ENCODE measurements at regions not wholly inside any gene's neighbourhood (a gene's known extent, or its start where the extent isn't known, plus 50 kb on each side); places are given as distances from the start of the nearest gene placed in this dataset.

DNA sequence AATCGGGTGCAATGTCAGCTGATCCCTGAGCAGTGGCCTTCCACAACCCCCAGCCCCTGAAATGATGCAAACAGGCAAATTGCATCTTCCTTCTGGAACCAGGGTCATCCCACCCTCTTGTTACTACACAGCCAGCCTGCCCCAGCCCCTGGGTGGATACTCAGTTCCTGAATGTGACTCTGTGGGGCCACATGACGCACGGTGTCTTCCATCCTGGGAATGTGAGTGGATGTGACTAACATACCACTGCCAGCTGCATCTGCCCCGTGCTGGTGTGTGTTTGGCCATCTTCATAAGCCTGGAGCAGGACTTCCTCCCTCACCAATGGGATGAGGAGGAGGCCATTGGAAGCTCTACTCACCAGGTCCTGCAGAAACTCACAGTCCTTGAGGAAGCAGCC lies 257.9 kb upstream of the ADAMTS16 start:
- no peak for DNase-seq (ENCODE audit: extremely low read depth, low read depth)

- DNase-seq (ENCODE audit: extremely low read depth, low read depth) = no peak
These were observed 256.8 kb upstream of the ADAMTS16 start for GRCh38 chr5:4883360-4883759.

- no peak for DNase-seq (ENCODE audit: extremely low read depth, low read depth)
These were observed 246.9 kb upstream of the ADAMTS16 start for GRCh38 chr5:4893063-4893744.

- DNase-seq (ENCODE audit: extremely low read depth, low read depth) = no peak
These were observed 243.8 kb upstream of the ADAMTS16 start for GRCh38 chr5:4896328-4896727.

DNA sequence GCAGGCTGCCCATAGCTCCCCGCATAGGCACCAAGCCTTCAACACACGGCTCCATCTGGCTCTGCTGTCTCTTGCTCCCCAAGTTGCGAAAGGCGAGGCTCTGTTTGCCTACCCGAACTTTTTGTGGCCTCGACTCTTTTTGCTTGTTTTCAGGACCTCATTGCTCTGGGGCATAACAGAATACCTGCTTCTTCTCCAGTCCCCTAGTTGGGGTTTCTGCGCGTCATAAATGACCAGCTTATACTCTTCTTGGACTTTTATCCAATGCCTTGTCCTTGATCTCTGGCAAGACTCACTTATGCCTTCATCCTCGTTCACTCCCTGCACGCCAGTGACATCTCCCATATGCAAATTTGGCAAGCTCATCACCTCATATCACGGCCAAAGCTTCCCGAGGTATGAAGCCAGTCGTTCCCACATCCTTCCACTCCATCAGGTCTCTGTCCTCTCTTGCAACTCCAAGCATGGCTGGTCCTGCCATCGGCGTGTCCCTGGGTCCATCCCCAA lies 238.8 kb upstream of the ADAMTS16 start:
- no peak for DNase-seq (ENCODE audit: extremely low read depth, low read depth)

GRCh38 chr5:4901924-4902323 lies 238.2 kb upstream of the ADAMTS16 start:
- DNase-seq (ENCODE audit: extremely low read depth, low read depth) = no peak

DNA sequence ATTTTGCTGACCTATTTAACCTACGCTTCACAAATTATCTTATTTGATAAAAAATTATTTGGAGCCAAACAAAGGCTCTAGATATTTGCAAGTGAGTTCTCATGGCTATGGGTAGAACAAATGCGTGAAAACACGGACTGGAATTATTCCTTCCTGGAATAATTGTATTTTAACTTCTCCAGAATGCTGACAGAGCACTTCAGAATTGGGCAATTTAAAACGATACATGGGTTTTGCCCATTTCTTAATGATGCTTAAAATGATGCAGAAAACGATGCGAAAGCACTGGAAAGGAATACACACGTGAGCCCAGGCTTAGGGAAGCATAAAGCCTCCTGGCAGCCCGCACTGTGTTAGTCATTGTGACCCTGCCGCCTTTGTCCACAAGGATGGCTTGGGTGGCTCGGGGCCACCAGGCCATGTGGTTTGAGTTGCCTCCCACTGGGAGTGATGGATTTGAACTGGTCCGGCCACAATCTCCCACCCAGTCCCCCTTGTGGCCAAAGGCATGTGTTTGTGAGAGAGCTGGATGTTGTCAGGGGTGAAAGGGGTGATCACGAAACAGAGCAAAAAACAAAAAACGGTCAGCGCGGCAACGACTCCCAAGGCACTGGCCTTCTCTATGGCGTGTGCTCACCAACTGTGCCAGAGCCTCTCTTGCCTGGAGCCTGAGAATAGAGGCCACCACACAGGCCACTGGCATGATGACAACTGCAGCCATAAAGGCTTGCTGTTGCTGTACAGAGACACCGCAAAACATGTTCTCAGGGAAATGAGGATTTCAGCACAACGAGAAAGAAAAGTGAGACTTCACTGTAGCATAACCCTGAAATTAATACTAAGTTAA lies 234.2 kb upstream of the ADAMTS16 start:
- DNase-seq (ENCODE audit: extremely low read depth, low read depth) = no peak

GRCh38 chr5:4906786-4907185 lies 233.3 kb upstream of the ADAMTS16 start:
- no peak for DNase-seq (ENCODE audit: extremely low read depth, low read depth)

- DNase-seq (ENCODE audit: extremely low read depth, low read depth) = no peak
These were observed 232.6 kb upstream of the ADAMTS16 start for GRCh38 chr5:4907571-4907970.

DNA sequence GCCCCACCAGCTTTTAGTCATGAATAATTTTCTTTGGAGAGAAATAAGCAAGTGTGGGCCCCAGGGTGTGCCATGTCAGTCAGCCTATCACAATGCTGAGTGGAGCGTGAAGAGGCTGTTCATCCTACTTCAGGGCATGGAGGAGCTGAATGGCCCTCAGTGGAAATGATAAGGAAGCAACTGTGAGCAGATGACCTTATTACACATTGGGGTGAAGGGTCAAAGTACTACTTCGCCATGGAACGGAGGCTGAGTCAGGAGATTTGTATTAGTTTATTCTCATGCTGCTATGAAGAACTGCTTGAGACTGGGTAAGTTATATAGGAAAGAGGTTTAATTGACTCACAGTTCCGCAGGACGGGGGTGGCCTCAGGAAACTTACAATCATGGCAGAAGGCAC lies 231.0 kb upstream of the ADAMTS16 start:
- no peak for DNase-seq (ENCODE audit: extremely low read depth, low read depth)

DNA sequence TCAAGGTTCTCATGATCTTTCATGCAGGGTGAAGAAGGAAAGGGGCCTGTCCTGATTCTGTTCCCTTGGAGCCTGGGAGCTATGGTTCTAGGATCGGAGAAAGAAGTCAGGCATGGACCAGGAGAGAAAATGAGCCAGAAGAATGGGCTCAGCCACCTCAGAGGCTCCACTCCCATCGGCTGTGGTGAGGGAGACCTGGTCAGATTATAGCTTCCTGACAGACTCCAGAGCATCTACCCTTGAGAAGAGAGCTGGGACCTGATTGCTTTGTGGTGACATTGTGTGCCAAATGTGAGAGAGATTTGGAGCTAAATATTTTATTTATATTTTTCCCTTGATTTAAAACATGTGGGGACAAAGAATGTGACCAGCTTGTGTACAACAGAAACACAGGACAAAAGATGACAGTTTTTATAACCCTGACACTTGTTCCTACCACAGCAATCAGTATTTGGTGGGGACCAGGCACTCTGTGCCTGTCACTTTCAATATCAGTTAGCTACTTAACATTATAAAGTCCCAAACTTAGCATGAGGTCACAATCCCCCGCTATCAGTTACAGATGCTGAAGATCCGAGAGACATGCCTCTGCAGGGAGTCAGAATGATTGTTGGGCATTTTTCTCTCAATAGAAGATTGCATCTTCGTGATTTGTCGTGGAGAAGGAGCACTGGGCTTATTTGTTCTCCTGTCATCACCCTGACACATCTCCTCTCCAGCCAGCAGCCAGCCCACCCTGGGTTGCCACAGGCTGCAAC lies 228.3 kb upstream of the ADAMTS16 start:
- no peak for DNase-seq (ENCODE audit: extremely low read depth, low read depth)

GRCh38 chr5:4921929-4922328 lies 218.2 kb upstream of the ADAMTS16 start:
- no peak for DNase-seq (ENCODE audit: extremely low read depth, low read depth)

DNA sequence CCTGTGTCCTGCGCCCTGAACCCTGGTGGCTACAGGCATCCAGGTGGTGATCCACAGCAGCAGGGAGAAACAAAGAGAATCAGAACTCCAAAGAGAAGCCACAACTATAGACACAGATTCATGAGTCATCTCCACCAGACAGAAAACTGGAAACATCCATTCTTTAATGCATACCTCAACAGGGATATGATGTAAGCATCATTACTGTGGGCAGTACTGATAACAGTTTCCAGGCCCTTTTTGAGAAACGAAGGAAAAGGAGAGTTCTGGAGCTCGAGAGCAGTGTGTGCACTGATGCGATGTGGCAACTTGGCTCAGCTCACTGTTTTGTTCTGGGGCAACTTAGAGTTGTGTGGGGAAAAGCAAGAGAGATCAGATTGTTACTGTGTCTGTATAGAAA lies 215.6 kb upstream of the ADAMTS16 start:
- no peak for DNase-seq (ENCODE audit: extremely low read depth, low read depth)

DNA sequence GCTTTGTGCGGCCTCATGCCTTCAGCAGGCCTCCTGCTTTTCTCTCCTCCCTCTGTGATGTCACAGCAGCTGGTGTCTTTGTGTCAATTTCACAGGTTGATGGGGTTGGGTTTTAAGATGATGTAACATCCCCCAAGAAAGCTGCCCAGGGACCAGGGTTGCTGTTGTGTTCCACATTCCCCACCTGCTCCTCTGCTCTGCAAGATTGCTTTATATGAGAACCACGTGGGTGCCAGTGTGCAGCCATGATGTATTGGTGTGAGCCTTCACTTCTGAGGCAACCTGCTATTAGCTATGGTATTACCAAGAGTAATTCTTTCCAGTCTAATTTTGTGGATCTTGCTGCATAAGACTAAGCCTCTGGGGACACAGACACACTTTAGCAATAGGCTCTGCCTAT lies 213.0 kb upstream of the ADAMTS16 start:
- DNase-seq (ENCODE audit: extremely low read depth, low read depth) = no peak

DNA sequence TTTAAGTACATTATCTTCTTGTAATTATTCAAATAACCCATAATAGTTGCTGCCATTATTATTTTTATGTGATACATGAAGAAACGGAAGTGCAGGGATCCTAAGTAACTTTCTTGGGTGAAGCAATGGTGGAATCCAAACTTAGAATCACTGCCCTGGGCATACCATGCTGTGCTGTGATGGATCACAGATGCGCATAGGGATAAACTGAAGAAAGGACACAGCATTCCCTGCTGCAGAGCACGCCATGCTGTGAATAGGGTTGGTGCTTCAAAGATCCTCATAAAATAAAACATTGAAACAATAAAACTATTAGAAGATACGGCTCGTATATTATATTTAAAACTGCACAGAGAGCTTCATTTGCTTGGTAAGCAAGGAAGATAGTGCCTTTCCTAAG lies 211.7 kb upstream of the ADAMTS16 start:
- no peak for DNase-seq (ENCODE audit: extremely low read depth, low read depth)

GRCh38 chr5:4929092-4929655 lies 211.0 kb upstream of the ADAMTS16 start:
- no peak for DNase-seq (ENCODE audit: extremely low read depth, low read depth)

DNA sequence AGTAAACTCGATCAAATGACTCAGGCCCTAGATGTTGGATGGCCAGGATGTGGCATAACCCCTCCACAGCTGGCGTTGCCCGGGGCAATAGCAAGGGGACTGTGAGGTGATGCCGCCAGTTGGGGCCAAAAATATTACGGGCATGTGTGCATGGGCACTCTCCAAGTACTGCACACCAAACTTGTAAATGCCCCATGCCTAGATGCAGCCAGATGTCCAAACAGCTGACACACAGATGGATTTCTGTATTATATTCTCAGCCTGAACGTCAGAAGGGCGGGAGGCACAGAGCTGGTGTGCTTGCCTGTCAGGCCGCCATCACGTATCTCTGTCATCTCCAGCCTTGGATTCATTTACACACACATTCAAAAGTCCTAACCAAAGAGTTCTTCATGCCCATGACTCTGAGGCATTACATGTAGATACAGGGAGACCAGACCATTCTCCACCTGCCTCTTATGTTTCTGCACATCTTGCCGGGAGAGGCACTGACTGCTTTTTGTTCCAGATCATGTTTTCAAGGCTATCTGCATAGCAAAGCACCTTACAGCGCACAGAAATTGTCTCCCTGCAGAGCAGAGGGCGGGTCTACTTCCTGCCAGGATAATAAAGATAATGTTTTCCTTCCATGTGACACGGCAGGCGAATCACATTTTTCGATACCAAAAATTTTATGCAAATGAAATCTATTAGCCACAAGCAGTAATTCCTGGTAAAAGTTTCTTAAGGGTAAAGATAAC lies 200.9 kb upstream of the ADAMTS16 start:
- DNase-seq (ENCODE audit: extremely low read depth, low read depth) = no peak

DNA sequence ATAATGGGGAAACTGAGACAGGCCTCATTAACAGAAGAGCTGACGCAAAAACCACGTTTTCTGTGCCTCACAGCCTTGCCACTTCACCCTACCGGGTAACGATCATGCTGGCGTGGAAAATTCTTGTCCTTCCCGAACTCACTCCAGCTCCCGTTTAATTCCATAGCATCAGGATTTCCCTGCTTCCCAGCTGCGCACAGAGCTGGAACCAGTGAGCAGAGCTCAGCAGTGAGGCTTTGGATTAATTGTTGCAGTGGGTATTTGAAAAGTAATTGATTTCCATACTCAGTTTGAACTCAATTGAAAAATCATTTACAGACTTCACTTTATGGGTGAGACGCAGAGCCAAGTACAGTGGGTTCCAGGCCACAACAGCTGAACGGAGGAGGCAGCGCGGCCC lies 199.0 kb upstream of the ADAMTS16 start:
- no peak for DNase-seq (ENCODE audit: extremely low read depth, low read depth)

DNA sequence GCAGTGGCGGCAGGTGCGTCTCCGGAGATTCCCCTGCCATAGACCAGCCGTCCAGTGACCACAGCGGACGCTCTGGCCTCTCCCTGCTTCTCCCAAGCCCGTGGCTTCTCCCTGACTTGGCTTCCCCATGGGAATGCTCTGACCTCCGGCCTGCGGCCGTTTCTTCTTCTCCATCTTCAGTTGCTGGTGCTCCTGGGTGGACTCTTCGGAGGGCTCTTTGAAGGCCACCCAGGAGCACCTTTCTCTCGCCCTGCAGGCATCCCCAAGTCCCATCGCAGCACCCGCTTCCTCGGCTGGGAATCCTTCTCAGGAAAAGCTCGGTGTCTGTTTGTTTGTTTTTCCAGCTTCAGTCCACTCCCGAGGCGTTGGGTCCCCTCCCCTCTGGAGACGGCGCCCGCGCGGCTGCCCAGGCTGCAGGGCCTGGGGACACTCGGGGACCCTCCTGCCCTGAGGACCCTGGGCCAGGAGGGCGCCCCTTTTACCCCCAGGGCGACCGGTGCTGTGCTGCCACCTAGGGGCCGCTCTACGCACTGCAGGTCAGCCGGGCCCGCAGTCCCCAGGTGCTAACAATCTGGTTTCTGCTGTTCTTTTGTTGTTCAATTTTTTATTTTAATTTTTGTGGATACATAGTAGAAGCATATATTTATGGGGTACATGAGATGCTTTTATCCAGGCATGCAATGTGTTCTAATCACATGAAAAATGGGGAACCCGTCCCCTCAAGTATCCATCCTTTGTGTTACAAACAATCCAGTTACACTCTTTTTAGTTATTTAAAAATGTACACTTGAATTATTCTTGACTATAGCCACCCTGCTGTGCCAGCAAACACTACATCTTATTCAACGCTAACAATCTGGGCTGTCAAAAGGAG lies 197.9 kb upstream of the ADAMTS16 start:
- no peak for DNase-seq (ENCODE audit: extremely low read depth, low read depth)

Data from NCI-H460 (cell line).